Stimulated activated naive CD4-positive, alpha-beta T cell (primary cell): ENCODE measurements at regions not wholly inside any gene's neighbourhood (a gene's known extent, or its start where the extent isn't known, plus 50 kb on each side); places are given as distances from the start of the nearest gene placed in this dataset.

Source experiments
- DNase-seq, 6 experiments: peaks; one replicate each; lab custom pipeline; 2025; lab: John Stamatoyannopoulos, UW

- no peak for DNase-seq
Measured at GRCh38 chr22:47476231-47476630, 713.8 kb downstream of the TBC1D22A start.

GRCh38 chr22:47474895-47475294 lies 712.4 kb downstream of the TBC1D22A start:
- no peak for DNase-seq

GRCh38 chr22:47474464-47474863 lies 712.0 kb downstream of the TBC1D22A start:
- no peak for DNase-seq

- DNase-seq, result no peak
Measured at GRCh38 chr22:47472636-47473035, 710.2 kb downstream of the TBC1D22A start.

GRCh38 chr22:47471406-47471805 lies 709.0 kb downstream of the TBC1D22A start:
- DNase-seq, result no peak

- DNase-seq, result no peak
Measured at GRCh38 chr22:47465809-47466208, 703.4 kb downstream of the TBC1D22A start.

GRCh38 chr22:47465222-47465621 lies 702.8 kb downstream of the TBC1D22A start:
- no peak for DNase-seq

- no peak for DNase-seq
Measured at GRCh38 chr22:47463220-47463619, 700.8 kb downstream of the TBC1D22A start.

- DNase-seq, result no peak
Measured at GRCh38 chr22:47460861-47461260, 698.4 kb downstream of the TBC1D22A start.

- DNase-seq, result no peak
Measured at GRCh38 chr22:47460176-47460575, 697.7 kb downstream of the TBC1D22A start.

- DNase-seq, result no peak
Measured at GRCh38 chr22:47458348-47458747, 695.9 kb downstream of the TBC1D22A start.

- DNase-seq, result no peak
Measured at GRCh38 chr22:47457509-47458300, 695.3 kb downstream of the TBC1D22A start.

- DNase-seq, result no peak
Measured at GRCh38 chr22:47457021-47457420, 694.6 kb downstream of the TBC1D22A start.

GRCh38 chr22:47456031-47456430 lies 693.6 kb downstream of the TBC1D22A start:
- no peak for DNase-seq

- DNase-seq, result no peak
Measured at GRCh38 chr22:47453049-47453448, 690.6 kb downstream of the TBC1D22A start.

- DNase-seq, result no peak
Measured at GRCh38 chr22:47452184-47452583, 689.7 kb downstream of the TBC1D22A start.

GRCh38 chr22:47450876-47451475 lies 688.5 kb downstream of the TBC1D22A start:
- DNase-seq, result no peak

- DNase-seq, result no peak
Measured at GRCh38 chr22:47449508-47450270, 687.2 kb downstream of the TBC1D22A start.

- no peak for DNase-seq
Measured at GRCh38 chr22:47448231-47449223, 686.1 kb downstream of the TBC1D22A start.

- DNase-seq, result no peak
Measured at GRCh38 chr22:47446821-47447810, 684.7 kb downstream of the TBC1D22A start.
